ENCODE measurements at regions not wholly inside any gene's neighbourhood (a gene's known extent, or its start where the extent isn't known, plus 50 kb on each side); places are given as distances from the start of the nearest gene placed in this dataset.

DNA sequence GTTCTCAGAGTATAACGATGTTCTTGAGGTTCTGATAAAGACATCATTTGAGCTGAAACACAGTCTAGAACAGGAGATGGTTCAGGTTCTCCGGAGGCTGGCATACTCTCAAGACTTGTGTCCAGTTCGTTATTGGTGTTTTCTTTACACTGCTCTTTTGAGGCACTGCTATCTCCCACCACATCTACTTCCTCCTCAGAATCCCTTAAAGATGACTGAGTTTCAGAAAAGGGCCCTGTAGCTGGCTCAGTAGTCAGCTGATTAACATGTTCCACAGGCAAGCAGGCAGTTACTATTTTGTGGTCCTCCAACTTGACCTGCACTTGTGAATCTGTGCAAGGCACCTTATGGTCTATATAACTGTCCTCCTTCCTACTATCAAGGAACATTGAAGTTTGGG, 50.2 kb downstream of the ZZZ3 start:
- DNase-seq, result peak; percentile 68

DNA sequence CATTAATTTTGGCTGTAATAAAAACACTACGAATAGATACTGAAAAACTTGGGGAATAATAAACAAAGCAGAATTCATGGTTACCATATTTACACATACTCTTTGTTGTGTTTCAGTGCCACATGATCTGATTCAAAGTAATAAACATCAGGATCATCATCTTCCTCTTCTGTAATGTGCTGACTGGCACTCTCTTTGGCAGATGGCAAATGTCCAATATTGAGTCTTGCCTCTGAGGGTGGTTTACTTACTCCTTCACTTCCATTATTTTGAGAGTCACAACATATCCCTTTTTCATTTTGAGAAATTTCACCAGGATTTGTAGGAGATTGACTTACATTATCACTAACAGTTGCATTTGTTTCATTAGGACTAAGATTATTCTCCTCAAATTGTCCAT, 50.7 kb downstream of the ZZZ3 start:
- DNase-seq, result no peak

DNA sequence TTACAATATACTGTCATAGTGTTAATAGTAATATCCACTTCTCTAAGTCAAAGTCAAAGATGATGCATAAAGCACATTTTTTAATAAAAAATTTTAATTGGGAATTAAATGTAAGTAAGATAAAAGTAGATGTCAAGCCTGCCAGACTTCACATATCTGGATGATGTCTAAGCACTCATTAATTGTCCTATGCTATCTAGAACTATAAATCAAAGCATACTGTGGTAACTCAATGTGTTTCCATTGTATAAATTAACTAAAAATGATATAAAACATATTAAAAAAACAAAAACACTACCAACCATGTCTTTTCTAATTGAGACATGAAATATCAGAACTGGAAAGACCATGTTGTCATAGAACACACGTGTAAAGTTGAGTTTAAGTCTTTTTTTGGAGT, 51.2 kb downstream of the ZZZ3 start:
- no peak for DNase-seq

DNA sequence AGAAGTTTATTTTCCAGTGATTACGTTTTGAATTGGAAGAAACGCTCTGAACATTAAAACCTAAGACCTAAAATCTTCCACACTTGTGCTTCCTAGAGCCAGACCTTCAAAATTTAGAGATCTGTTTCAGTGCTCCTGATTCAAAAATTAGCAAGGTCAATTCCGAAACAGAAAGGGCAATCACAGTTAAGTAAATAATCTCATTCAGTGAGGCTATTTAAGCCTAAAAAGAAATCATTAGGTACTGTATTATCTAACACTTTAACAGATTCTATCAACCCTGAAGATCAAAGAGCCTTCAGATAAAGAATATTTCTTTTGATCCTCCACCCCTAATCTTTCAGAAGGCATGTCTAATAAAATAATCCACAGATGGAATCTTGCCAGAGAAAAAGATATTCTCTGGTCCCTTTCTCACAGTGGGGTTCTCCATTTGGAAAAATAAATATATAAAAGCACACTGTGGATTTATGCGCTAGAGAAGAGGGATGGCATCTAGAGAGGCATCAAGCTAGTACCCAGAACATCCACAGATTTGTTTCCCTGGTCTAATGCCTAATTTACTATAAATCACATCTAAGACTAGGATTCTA, 54.4 kb downstream of the ZZZ3 start:
- DNase-seq, result no peak

DNA sequence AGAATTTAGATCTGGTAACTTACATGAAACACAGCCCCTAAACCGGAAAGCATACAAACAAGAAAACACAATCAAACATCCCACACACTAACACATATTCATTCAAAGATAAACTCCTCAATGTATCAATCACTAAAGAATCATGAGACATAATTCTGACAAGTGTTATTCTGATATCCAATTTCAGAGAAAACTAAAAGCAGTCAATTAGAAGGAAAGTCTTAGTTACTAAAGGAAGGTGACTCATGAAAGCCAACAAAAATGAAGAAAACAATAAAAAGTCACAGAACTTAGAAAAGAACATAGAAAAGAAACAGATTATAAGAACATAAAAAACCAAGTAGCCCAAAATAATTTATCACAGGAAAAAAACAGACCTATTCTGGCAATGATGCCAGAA, 57.2 kb downstream of the ZZZ3 start:
- no peak for DNase-seq

DNA sequence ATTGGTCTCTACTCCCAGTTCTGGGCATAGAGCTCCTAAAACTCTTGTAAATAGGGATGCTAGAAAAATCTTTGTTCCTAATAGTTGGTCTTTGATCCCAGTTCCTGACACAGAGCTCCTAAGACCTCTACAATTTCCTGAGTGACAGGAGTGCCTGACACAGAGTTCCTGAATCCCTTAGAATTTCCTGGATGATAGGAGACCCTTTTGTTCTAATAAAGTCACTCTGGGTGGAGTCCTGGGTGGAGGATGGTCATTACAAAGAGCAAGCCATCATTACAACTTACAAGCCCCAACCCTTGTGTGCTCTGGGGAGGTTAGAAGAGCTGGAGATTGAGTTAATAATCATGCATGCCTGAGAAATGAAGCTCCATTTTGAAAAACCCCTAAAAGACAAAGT, 58.4 kb downstream of the ZZZ3 start:
- no peak for DNase-seq

DNA sequence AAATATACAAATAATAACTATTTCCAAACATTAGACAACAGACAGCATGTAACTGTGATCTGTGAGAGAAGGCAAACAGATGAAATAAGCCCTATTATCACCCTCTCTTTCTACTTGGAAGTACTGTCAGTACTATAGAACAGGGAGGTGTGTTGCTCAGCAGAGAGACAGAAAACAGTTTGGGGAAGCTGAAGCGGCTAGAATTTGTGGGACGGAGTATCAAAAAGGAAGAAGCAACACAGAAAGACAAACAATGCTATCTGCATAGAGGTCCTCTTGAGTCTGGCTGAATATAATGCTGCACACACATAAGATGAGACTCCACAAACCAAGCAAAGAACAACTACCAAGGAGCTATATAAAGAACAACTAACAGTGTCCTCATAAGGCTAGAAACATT, 59.4 kb downstream of the ZZZ3 start:
- DNase-seq, result no peak

DNA sequence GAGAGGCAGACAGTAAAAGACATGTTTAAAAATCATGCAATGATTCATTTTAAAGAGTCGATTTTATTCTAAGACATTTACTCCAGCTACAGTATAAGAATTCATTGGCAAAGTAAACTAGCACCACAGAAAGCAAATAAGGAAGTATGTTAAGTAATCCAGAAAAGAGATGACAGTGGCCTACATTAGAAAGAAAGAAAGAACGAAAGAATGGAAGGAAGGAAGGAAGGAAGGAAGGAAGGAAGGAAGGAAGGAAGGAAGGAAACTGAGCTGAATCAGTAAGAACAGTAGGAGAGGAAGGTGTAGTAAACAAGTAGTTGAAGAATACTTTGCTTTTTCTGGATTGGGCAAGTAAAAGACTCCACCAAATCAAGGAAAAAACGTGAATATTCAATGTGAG, 62.2 kb downstream of the ZZZ3 start:
- no peak for DNase-seq

DNA sequence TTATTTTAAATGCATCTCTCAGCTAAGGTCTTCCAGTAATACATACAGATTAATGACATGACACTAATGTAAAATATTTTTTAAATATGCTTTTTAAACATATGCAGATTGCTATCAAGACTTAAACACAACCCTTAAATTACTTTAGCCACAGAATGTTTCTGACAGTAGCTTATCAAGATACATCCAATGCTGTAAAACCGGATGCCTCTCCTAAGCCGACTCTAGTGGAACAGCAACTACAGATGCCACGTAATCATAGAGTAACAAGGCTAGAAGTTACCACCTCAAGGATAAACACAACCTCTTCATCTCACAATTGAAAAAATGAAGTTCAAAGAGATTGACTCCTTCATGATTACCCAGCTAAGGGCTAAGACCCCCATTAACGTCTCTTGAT, 68.4 kb downstream of the ZZZ3 start:
- peak; percentile 65 for DNase-seq

Measured in OCI-M1 (cell line).